Stimulated activated CD8-positive, alpha-beta memory T cell treated with anti-CD3 and anti-CD28 coated beads, Interleukin-7, amount 100 ng/mL, for 48 hours (primary cell): ENCODE measurements at regions not wholly inside any gene's neighbourhood (a gene's known extent, or its start where the extent isn't known, plus 50 kb on each side); places are given as distances from the start of the nearest gene placed in this dataset.

ENCODE experiments used
- DNase-seq, 2 donors: peaks; one replicate each; pipeline ENCODE4 v3.0.0-alpha.2; 2020; ENCODE audit warnings: low read depth in 1 of 2; ENCODE audit errors: extremely low read depth in 1 of 2

GRCh38 chr7:106166651-106167342 is 54.7 kb upstream of the SYPL1 start:
- DNase-seq = no peak

GRCh38 chr7:106165337-106165736 is 53.2 kb upstream of the SYPL1 start:
- no peak for DNase-seq

- DNase-seq = no peak
Measured at GRCh38 chr7:106163257-106163656, 51.1 kb upstream of the SYPL1 start.
